ENCODE measurements at regions not wholly inside any gene's neighbourhood (a gene's known extent, or its start where the extent isn't known, plus 50 kb on each side); places are given as distances from the start of the nearest gene placed in this dataset.

GRCh38 chr13:62129000-62129551 is 713.4 kb upstream of the PCDH20 start:
- no peak overlapping the region for H3K27ac ChIP-seq
- no peaks in the 10 kb centered on the region for H3K36me3 ChIP-seq
- no peak for DNase-seq (ENCODE audit: low spot score)
- WGBS, result 57% methylated on average over 2 of the region's 2 CpGs
- TF ChIP-seq POLR2AphosphoS5 (IDR thresholded peaks at IDR 0.05), result no peak
- intact Hi-C loops (cut with DNase I), result no loop called here
- no peaks in the 10 kb centered on the region for H3K4me1 ChIP-seq (replicated peaks)
- no peaks in the 10 kb centered on the region for H3K9me3 ChIP-seq
- H3K27me3 ChIP-seq (replicated peaks; ENCODE audit: insufficient read depth), result no peaks in the 10 kb centered on the region
- H3K4me3 ChIP-seq, result no peak overlapping the region

GRCh38 chr13:62126400-62126799 is 710.8 kb upstream of the PCDH20 start:
- no peaks in the 10 kb centered on the region for H3K27me3 ChIP-seq (replicated peaks; ENCODE audit: insufficient read depth)
- 95% methylated on average over 1 of the region's 1 CpG for WGBS

GRCh38 chr13:62125451-62125850 is 709.8 kb upstream of the PCDH20 start:
- intact Hi-C loops (cut with DNase I), result no loop called here
- Histone ChIP-seq H3K36me3 (no peaks in the 10 kb centered on the region), H3K9me3 (no peaks in the 10 kb centered on the region), H3K27me3 (replicated peaks; ENCODE audit: insufficient read depth) (no peaks in the 10 kb centered on the region), H3K4me1 (replicated peaks) (no peaks in the 10 kb centered on the region), H3K27ac (no peak overlapping the region), H3K4me3 (no peak overlapping the region)
- TF ChIP-seq CTCF (IDR thresholded peaks at IDR 0.05), result no peak
- TF ChIP-seq POLR2A (IDR thresholded peaks at IDR 0.05), result no peak
- no peak for TF ChIP-seq POLR2AphosphoS5 (IDR thresholded peaks at IDR 0.05)
- WGBS, result 80% methylated on average over 1 of the region's 1 CpG
- no peak for DNase-seq (ENCODE audit: low spot score)

More at GRCh38 chr13:62126400-62126799, 710.8 kb upstream of the PCDH20 start:
- H3K4me1 ChIP-seq (replicated peaks), result no peaks in the 10 kb centered on the region
- no peak for DNase-seq (ENCODE audit: low spot score)
- no peak overlapping the region for H3K4me3 ChIP-seq
- H3K27ac ChIP-seq, result no peak overlapping the region
- no peaks in the 10 kb centered on the region for H3K36me3 ChIP-seq
- H3K9me3 ChIP-seq, result no peaks in the 10 kb centered on the region
- intact Hi-C loops (cut with DNase I), result no loop called here
- TF ChIP-seq CTCF (IDR thresholded peaks at IDR 0.05) (no peak), POLR2A (IDR thresholded peaks at IDR 0.05) (no peak), POLR2AphosphoS5 (IDR thresholded peaks at IDR 0.05) (no peak)

GRCh38 chr13:62123409-62123808 is 707.8 kb upstream of the PCDH20 start:
- Histone ChIP-seq H3K4me3 (no peak overlapping the region), H3K36me3 (no peaks in the 10 kb centered on the region), H3K9me3 (no peaks in the 10 kb centered on the region), H3K27me3 (replicated peaks; ENCODE audit: insufficient read depth) (no peaks in the 10 kb centered on the region), H3K4me1 (replicated peaks) (no peaks in the 10 kb centered on the region), H3K27ac (no peak overlapping the region)
- no peak for TF ChIP-seq CTCF (IDR thresholded peaks at IDR 0.05)
- no peak for TF ChIP-seq POLR2A (IDR thresholded peaks at IDR 0.05)
- TF ChIP-seq POLR2AphosphoS5 (IDR thresholded peaks at IDR 0.05), result no peak
- intact Hi-C loops (cut with DNase I), result no loop called here
- DNase-seq (ENCODE audit: low spot score), result no peak
- 66% methylated on average over 2 of the region's 2 CpGs for WGBS

GRCh38 chr13:62122434-62122833 is 706.8 kb upstream of the PCDH20 start:
- intact Hi-C loops (cut with DNase I), result no loop called here
- DNase-seq (ENCODE audit: low spot score), result no peak
- TF ChIP-seq CTCF (IDR thresholded peaks at IDR 0.05) (no peak), POLR2AphosphoS5 (IDR thresholded peaks at IDR 0.05) (no peak), POLR2A (IDR thresholded peaks at IDR 0.05) (no peak)
- Histone ChIP-seq H3K9me3 (no peaks in the 10 kb centered on the region), H3K27ac (no peak overlapping the region), H3K4me1 (replicated peaks) (no peaks in the 10 kb centered on the region), H3K27me3 (replicated peaks; ENCODE audit: insufficient read depth) (no peaks in the 10 kb centered on the region), H3K36me3 (no peaks in the 10 kb centered on the region), H3K4me3 (no peak overlapping the region)
- WGBS, result 62% methylated on average over 2 of the region's 2 CpGs

Measured in prostate gland (tissue), 2 donors.